Brain pericyte (primary cell): ENCODE measurements at regions not wholly inside any gene's neighbourhood (a gene's known extent, or its start where the extent isn't known, plus 50 kb on each side); places are given as distances from the start of the nearest gene placed in this dataset.

Experiments used
- DNase-seq: peaks from one replicate; pipeline ENCODE4 v3.0.0-alpha.2; 2012; ENCODE audit warnings: low read depth, low spot score

- DNase-seq, result no peak
These were observed 86.9 kb downstream of the FGF9 start for GRCh38 chr13:21757763-21758162.

- DNase-seq, result no peak
These were observed 87.6 kb downstream of the FGF9 start for GRCh38 chr13:21758441-21758840.

- DNase-seq, result no peak
These were observed 88.6 kb downstream of the FGF9 start for GRCh38 chr13:21759463-21759862.

DNA sequence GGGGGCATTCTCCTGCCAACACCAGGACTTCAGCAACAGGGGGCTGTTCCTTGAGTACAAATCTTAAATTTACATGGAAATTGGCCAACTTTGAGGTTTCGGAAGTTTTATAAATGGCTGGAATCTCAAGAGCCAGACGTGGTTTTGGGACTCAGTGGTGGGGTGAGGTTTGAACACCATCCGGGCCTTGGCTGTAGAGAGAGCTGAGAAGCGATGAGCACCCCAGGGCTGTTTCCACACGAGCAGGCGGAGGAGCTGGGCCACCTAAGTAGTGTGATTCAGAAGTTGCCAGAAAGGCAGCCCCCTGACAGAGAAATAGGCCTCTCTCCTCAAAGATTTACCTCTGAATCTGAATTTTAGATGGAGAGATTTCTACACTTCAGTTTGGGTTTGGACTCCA lies 89.0 kb downstream of the FGF9 start:
- DNase-seq, result no peak

- DNase-seq, result no peak
These were observed 90.9 kb downstream of the FGF9 start for GRCh38 chr13:21761770-21762169.

- no peak for DNase-seq
These were observed 91.6 kb downstream of the FGF9 start for GRCh38 chr13:21762512-21762911.

DNA sequence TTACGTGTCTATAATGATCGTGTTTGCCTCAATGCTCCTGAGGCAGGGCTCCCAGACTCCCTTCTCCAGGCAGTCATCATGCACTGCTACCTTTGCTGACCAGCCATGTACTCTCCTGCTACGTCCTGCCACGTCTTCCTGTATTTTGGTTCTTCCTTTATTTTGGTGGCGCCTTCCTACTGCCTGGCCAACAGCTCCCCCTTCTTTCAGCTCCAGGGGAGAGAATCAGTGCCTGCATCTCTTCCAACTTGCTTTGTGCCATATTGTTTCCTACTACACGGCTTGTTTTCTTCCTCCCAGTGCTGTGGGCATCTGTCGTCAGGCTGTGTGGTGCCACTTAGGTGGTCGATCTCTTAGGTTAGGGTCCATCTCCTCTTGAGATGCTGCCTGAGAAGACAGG lies 96.2 kb downstream of the FGF9 start:
- no peak for DNase-seq

- DNase-seq, result no peak
These were observed 100.2 kb downstream of the FGF9 start for GRCh38 chr13:21771075-21771474.

GRCh38 chr13:21777166-21777565 lies 106.3 kb downstream of the FGF9 start:
- no peak for DNase-seq

GRCh38 chr13:21777813-21778212 lies 106.9 kb downstream of the FGF9 start:
- no peak for DNase-seq

- DNase-seq, result no peak
These were observed 111.9 kb downstream of the FGF9 start for GRCh38 chr13:21782736-21783135.

- DNase-seq, result no peak
These were observed 115.1 kb downstream of the FGF9 start for GRCh38 chr13:21785990-21786389.

GRCh38 chr13:21796066-21796465 lies 125.2 kb downstream of the FGF9 start:
- no peak for DNase-seq

- no peak for DNase-seq
These were observed 126.1 kb downstream of the FGF9 start for GRCh38 chr13:21796775-21797514.

- DNase-seq, result no peak
These were observed 126.9 kb downstream of the FGF9 start for GRCh38 chr13:21797736-21798135.

DNA sequence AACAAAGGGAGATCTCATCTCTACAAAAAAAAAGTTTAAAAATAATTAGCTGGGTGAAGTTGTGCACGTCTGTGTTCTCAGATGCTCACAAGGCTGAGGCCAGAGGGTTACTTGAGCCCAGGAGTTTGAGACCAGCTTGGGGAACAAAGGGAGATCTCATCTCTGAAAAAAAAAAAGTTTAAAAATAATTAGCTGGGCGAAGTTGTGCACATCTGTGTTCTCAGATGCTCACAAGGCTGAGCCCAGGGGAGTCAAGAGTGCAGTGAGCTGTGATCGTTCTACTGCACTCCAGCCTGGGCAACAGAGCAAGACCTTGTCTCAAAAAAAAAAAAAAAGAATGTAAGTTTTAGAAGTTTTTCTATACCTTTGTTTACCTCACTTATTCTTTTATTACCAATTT lies 127.3 kb downstream of the FGF9 start:
- DNase-seq, result no peak

GRCh38 chr13:21799671-21800070 lies 128.8 kb downstream of the FGF9 start:
- DNase-seq, result no peak

GRCh38 chr13:21800837-21801616 lies 130.2 kb downstream of the FGF9 start:
- no peak for DNase-seq

GRCh38 chr13:21805733-21806132 lies 134.9 kb downstream of the FGF9 start:
- DNase-seq, result no peak

GRCh38 chr13:21812192-21812626 lies 141.3 kb downstream of the FGF9 start:
- DNase-seq, result no peak

- DNase-seq, result no peak
These were observed 142.2 kb downstream of the FGF9 start for GRCh38 chr13:21813110-21813509.

GRCh38 chr13:21813844-21814243 lies 143.0 kb downstream of the FGF9 start:
- no peak for DNase-seq

- DNase-seq, result no peak
These were observed 143.7 kb downstream of the FGF9 start for GRCh38 chr13:21814604-21815003.
